Stimulated activated CD8-positive, alpha-beta memory T cell treated with anti-CD3 and anti-CD28 coated beads, Interleukin-4, amount 100 ng/mL, for 48 hours (primary cell): ENCODE measurements at regions not wholly inside any gene's neighbourhood (a gene's known extent, or its start where the extent isn't known, plus 50 kb on each side); places are given as distances from the start of the nearest gene placed in this dataset.
"Not testable (repeated sequence)": the region's sequence is repeated elsewhere in the genome, so short reads cannot be mapped to it uniquely, and the experiment has no call there.

Experiments used
- DNase-seq: peaks from one replicate; pipeline ENCODE4 v3.0.0-alpha.2; 2020

DNA sequence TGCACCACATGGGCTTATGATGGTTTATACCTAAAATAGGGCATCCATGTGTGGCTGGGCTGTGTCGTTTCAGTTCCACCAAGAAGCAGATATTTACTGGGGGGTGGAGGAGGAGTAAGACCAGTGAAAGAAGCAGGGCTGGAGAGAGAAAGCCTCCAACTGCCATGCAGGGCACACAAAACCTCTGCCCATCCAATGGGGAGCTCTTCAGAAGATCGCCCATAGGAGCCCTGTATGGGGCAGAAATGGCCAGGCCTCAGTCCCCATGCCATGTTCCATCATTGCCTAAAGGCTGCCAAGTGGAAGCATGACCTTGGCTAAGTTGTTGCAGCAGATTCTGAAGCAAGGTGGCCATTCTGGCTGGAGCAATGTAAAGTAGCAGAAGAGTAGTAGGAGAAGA is 277.0 kb downstream of the MEX3B start:
- DNase-seq, result no peak

DNA sequence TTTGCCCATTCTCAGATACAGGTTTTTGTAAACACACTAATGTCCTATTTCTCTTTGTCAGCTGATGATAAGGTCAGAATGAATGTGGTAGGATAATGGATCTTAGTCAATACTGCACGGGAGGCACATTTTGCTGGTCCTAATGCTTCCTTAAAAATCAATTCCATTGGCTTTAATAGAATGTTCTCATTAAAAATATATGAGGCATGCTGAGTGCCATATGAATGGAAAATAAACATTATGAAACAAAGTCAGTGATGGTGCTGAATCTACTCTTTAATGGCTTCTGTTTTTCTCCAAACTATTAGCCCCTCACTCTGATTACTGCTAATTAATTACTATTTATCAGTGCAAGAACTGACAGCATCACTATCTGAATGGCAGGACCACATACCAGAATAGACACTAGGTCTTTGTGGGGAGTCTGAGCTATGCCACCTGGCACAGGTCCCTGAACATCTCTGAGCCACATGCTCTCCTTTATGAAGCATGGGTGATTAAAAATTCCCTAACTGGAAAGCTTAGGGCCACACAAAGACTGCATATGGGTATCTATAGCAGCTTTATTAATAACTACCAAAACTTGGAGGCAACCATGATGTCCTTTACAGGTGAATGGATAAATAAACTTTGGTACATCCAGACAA is 278.9 kb downstream of the MEX3B start:
- DNase-seq, result no peak

DNA sequence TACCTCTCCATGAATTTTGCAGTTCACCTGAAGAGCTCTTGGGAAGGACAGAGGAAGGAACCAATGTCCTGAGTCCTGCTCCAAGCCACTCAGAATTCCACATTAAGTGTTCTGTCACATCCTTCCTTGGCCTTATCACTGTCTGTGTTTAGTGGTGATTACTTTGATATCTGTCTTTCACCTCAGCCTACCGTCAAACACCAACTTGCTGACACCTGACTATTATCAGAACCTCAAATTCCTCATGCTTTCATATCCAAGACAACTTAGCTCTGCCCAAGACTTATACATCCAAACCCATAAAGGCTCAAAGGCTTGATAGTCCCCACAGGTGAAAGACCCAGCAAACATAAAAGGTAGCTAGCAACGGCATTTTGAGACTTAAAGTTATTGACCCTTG is 280.0 kb downstream of the MEX3B start:
- no peak for DNase-seq

DNA sequence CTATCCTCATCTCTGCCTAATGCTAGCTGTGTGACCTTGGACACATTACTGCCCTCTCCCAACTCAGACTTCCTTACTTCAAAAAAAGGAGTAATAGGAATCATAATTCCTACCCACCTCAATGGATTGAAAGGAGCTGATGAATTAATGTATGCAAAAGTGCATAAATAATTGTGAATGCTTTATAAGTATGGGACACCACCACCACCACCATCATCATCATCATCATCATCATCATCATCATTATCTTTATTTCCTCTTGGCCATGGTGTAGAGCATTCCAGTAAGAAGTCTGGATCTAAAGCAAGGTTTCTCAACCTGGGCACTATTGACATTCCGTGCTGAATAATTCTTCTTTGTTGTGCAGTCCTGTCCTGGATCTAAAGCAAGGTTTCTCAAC is 282.5 kb downstream of the MEX3B start:
- no peak for DNase-seq

DNA sequence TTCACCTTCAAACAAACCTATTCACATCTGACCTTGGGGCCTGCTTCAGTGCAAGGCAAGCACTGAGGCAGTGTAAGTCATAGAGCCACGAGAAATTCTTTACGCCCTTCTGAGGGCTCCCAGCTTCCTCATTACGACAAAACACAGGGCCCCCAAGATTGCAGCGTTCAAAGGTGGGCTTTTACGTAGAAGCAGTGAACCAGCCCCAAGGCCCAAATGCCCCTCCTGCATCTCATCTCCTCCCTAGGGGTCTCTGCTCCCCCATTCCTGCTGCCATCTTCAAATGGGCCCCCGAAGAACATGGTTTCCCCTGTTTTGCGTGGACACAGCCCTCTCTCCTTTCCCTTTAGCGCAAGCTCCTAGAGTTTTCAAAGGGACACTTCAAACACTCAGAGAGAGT is 285.1 kb downstream of the MEX3B start:
- DNase-seq, result no peak

DNA sequence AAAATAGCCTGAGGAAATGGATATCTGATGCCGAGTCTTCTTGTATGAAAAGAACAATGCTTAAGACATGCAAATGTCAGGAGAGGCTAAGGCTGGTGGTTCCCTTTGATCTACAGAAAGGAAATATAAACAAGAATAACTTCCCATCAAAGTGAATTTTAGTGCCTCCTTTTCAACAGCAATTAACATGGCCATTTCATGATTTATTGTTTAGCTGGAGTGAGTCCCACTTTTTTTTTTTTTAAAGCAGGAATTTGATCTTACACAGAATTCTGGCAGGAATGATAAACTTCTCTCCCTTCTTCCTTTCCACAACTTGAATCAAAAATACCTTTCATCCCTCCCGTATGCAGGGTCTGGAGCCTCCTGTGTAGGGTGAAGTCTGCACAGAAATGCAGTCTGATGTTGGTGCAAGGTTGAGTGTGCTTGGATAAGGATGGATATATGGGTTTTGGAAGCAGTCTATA is 287.0 kb downstream of the MEX3B start:
- DNase-seq, result no peak

- no peak for DNase-seq
Observed at GRCh38 chr15:81755626-81756025, 290.2 kb downstream of the MEX3B start.

GRCh38 chr15:81754078-81754477 is 291.7 kb downstream of the MEX3B start:
- DNase-seq, result no peak

DNA sequence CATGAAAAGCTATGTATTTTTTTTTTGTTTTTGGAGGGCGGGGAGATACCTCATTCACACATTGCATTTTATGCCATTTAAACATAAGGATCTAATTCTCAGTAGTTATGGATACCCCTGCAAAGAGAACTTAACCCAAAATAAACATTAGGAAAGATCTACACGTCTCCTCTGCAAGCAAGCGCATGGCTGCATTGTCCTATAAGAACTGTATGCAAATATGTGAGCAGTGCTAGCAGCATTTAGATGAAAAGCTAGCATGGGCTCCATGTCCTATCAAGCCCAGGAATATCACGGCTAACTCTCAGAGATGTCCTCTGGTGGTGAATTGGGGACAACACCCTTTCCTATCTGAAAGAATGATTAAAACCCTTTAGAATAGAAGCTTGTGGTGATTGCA is 292.8 kb downstream of the MEX3B start:
- DNase-seq, result no peak

DNA sequence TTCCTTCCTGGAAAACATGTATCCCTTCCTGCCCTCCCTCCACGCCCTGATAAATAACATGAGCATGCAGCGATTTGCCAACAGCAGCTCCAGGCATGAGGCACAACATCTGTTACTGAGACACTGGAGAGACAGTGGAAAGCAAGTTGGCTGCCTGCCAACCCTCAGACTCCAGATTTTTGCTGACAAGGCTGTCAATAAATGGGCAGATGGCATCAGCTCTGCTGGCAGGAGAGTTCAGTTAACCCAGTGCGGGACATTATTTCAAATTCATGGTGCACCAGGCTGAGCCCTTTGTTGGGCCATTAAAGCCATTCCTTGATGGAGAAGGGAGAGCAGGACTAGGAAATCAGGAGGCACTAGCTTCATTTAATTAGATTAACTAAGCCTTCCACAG is 293.3 kb downstream of the MEX3B start:
- DNase-seq, result no peak

DNA sequence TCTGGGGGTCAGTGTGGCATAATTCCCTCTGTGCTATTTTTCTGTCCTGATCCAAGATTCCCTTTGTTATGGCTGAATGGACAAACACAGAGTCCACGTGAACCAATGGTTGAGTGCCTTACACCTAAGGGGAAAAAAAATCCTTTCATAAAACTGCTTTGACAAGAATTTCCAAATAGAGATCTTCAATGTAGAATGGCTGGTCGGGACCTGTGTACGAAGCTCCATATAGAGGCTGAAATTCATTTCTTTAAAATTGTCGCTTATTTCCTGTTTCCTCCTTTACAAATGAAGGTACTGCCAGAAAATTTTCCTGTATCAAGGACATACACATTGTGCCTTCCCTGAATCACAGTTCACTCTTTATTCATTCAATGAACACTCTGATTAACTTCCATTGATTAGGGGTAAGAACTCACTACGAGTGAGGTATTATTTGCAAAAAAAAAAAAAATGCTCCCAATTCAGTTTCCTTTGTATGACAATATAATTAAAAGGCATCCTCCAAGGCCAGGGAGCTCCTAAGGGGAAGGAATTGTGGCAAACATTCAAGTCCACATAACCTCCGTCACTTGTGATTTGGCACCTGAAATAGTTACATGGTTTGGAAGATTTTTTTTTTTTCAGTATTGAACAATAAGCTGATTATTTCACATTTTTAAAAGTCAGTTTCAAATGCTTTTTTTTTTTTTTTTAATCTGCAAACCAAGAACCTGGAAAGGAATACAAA is 293.8 kb downstream of the MEX3B start:
- no peak for DNase-seq

DNA sequence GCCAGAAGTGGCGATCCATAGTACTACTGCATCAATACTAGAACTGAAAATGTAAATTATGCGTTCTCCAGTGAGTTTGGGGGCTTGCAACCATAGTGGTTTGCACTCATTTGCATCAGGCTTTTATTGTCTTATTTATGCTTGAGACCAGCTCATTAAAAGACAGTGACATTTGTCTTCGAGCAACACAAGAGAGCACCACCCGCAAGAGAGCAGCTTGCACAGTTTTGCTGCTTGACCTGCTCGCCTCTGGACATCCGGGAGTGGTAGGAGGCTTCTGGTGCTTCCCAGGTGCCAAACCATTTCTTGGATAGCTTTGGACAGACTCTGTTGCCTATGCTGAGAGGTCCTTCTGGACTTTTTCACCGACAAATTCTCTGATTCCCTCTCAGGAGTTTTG is 294.6 kb downstream of the MEX3B start:
- DNase-seq, result no peak

- DNase-seq, result no peak
Observed at GRCh38 chr15:81749716-81750375, 296.0 kb downstream of the MEX3B start.

GRCh38 chr15:81747482-81747881 is 298.3 kb downstream of the MEX3B start:
- no peak for DNase-seq

DNA sequence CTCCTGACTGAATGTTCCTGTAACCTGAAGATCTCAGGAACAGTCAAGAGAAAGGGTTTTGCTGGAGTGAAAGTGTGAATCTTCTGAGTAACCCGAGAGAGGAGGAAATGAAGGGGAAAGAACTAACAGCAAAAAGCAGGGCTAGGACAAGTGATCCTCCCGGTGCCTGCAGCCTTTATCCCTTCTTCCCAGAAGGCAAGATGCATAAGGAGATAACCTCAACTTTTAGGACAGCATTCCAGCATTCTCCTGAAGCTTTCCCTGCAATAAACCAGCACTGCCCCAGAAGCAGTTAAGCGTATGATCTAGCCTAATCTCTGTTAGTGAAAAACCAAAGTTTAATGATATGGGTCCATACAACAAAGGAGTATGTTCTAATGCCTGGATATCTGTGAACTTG is 298.8 kb downstream of the MEX3B start:
- DNase-seq, result no peak

GRCh38 chr15:81744364-81744763 is 301.5 kb downstream of the MEX3B start:
- no peak for DNase-seq

DNA sequence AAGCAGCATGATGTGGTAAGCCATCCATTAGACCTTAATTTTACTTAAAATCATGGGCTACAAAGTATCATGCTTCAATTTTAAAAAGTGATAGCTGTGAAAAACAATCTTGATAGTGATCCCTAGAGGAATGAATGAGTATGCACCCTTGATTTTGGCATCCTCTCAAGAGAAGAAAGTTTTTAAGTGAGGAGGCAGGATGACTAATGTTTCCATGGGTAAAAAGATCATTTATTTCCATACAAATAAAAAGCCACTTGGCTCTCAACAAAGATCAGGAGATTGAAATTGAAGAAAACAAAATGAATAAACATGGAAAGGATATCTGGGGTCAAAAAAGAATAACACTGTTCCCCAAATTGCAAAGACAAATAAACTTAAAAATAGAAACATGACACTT is 305.4 kb downstream of the MEX3B start:
- no peak for DNase-seq

DNA sequence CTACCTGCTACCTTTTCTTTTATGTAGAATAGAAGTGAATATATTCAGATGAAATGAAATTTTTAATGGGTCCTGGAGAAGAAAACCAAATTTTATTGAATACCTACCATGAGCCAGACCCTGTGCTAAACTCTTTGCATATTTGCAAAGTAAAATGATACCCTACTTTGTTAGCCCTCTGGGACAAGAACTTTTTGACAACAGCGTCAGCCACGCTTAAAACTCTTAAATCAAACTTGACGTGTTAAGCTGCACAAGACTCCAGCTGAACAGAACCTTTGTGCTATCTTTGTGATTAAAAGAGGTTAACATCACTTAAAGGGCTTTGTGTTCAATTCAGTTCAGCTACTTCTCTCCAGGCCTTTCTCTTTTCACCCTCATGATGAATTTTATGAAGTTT is 316.5 kb downstream of the MEX3B start:
- DNase-seq, result no peak

DNA sequence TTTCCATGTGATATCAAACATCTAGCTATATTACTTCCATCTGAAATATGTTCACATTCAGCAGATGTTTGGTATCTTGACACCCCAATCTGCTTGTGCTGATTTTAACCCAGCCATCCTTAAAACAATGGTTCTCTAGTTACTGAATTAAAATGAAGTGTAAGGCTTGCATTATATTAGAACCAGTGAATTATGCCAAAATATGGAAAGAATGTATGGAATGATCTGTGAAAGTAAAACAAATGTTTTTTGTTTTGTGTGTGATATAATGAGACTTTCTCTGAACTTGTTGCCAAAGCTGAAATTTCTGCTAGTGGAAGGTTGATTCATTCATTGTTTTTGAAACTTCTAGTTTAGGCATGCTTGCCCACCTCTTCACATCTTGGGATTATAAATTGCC is 317.1 kb downstream of the MEX3B start:
- no peak for DNase-seq

DNA sequence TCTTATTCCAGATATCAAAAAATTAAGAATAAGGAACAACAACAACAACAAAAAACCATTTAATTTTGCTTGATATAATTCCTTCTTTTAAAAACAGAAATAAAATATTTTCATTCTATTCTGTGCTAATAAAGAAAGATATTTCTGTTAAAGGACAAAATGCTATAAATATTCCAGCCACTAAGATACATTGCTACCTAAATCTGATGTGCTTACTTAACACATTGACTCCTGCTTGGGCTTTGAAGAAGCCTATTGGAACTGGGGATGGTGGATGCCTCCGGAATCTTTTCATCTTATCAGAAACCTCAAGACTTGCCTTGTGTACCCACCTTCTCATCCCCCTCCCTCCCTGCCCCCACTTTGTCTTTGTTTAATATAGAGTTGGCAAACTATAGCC is 320.2 kb downstream of the MEX3B start:
- DNase-seq, result no peak

- no peak for DNase-seq
Observed at GRCh38 chr15:81724536-81724935, 321.3 kb downstream of the MEX3B start.

GRCh38 chr15:81723701-81724100 is 322.1 kb downstream of the MEX3B start:
- no peak for DNase-seq

- no peak for DNase-seq
Observed at GRCh38 chr15:81723113-81723651, 322.6 kb downstream of the MEX3B start.

DNA sequence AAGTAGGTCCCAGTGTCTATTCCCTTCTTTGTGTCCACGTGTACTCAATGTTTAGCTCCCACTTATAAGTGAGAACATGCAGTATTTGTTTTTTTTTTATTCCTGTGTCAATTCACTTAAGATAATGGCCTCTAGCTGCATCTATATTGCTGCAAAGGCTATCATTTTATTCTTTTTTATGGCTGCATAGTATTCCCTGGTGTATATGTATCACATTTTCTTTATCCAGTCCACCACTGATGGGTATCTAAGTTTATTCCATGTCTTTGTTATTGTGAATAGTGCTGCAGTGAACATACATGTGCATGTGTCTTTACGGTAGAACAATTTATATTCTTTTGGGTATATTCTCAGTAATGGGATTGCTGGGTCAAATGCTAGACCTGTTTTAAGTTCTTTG is 329.4 kb downstream of the MEX3B start:
- not testable (repeated sequence) for DNase-seq
